Natural killer cell (primary cell): ENCODE measurements at regions not wholly inside any gene's neighbourhood (a gene's known extent, or its start where the extent isn't known, plus 50 kb on each side); places are given as distances from the start of the nearest gene placed in this dataset.

Experiments used
- ATAC-seq, 3 donors: fragments of 150-1000 bp in 2 of 3; fragments of 200-7000 bp in 1 of 3; cut with Tn5 transposase; 1 replicate in 1 of 3; 2 replicates in 2 of 3; pipeline ENCODE4 v1.10.0; 2021; ENCODE audit warnings: mild to moderate bottlenecking in 2 of 3, moderate library complexity in 2 of 3
- DNase-seq, 2 donors: peaks; one replicate each; pipeline versions ENCODE4 v3.0.0 to v3.0.0-alpha.2; 2013 to 2021; ENCODE audit warnings: mixed read lengths in 1 of 2
- H3K27ac ChIP-seq: one replicate; pipeline ENCODE4 v1.5.1; 2013; ENCODE audit warnings: mild to moderate bottlenecking, low read length
- H3K27me3 ChIP-seq: one replicate; pipeline ENCODE4 v1.6.1; 2013; ENCODE audit warnings: low read length; ENCODE audit not compliant: control insufficient read depth, insufficient read depth
- H3K36me3 ChIP-seq: one replicate; pipeline ENCODE4 v1.6.1; 2013; ENCODE audit warnings: low read length; ENCODE audit not compliant: control insufficient read depth, insufficient read depth
- H3K4me1 ChIP-seq: one replicate; pipeline ENCODE4 v1.6.1; 2013; ENCODE audit warnings: low read length; ENCODE audit not compliant: control insufficient read depth, insufficient read depth
- H3K4me3 ChIP-seq: one replicate; pipeline ENCODE4 v1.5.1; 2013; ENCODE audit warnings: low read length
- H3K9me3 ChIP-seq: one replicate; pipeline ENCODE4 v1.6.1; 2013; ENCODE audit warnings: low read length; ENCODE audit not compliant: control insufficient read depth, insufficient read depth
- H3K27ac Mint-ChIP-seq, 2 donors: one replicate each; pipeline ENCODE4 v1.8.0; 2022; ENCODE audit warnings: mild to moderate bottlenecking in 2 of 2, mixed read lengths in 2 of 2, moderate library complexity in 1 of 2
- H3K27me3 Mint-ChIP-seq, 2 donors: one replicate each; pipeline ENCODE4 v1.8.0; 2022; ENCODE audit warnings: low read depth in 2 of 2, mixed read lengths in 2 of 2
- H3K36me3 Mint-ChIP-seq: one replicate; pipeline ENCODE4 v1.8.0; 2022; ENCODE audit warnings: mixed read lengths
- H3K4me1 Mint-ChIP-seq, 2 donors: one replicate each; pipeline ENCODE4 v1.8.0; 2022; ENCODE audit warnings: mixed read lengths in 2 of 2
- H3K4me3 Mint-ChIP-seq: one replicate; pipeline ENCODE4 v1.8.0; 2022; ENCODE audit warnings: mild to moderate bottlenecking, moderate library complexity, mixed read lengths
- H3K9me3 Mint-ChIP-seq, 2 donors: one replicate each; pipeline ENCODE4 v1.8.0; 2022; ENCODE audit warnings: mixed read lengths in 2 of 2
- WGBS: methylation state at CpG from one replicate; pipeline ENCODE4 v1.1.7; 2013; ENCODE audit warnings: missing lambda C conversion rate; ENCODE audit not compliant: insufficient coverage; 5-methylcytosine and 5-hydroxymethylcytosine counted together
- intact Hi-C: fragments of 100-400 bp; cut with micrococcal nuclease; formaldehyde crosslinking; loops from one replicate; pipeline ENCODE4 v1.14.2; 2022
- TF ChIP-seq, protein P1 (sequence below): fragments of 200-600 bp; IDR thresholded peaks from one replicate; pipeline ENCODE4 v1.8.0; 2022; ENCODE audit warnings: antibody characterized with exemption

DNA sequence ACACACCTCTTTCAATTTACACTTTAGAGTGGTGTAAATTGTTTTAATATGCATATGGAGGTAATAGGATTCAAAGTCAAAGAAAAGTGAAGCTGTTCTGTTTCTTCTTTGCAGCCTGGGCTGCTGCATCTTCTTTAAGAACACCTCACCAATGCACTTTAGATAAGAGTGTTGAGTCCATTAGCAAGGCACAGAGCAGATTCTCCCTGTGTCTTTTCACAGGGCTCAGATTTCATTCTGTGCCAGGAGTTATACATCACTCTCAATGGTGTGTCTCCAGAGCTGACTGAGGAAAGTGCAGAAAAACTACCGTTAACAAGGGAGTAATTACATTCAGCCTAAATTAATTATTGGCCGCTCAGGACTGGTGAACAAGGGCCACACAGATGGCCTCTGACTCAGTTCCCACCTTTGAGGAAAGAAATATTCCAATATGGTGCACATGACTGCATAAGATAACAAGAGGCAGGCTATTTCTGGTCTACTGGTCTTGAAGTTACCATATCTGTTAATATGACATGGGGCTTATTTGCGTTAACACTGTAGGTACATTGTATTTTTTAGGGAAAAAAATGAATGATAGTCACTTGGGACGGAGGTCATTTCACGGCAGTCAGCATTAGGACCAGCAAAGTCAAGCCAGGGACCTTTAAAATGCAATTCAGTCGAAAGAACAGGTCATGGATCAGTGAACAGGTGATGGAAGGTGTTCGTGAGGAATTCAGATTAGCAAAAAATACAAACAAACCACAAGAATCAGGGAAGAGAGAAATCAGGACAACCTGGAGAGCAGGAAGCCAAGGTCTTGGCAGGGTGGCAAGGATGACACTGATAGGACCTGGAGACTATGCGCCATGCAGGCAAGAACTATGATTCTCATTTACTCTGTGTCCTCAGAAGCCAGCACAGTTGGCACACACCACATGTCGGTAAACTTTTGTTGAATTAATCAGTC is 203.7 kb downstream of the TBX18 start:
- Mint-ChIP-seq H3K36me3 (no peaks in the 10 kb centered on the region), H3K4me1 (no peaks in the 10 kb centered on the region), H3K4me3 (no peak overlapping the region), H3K9me3 (peaks cover 14 to 29% of the 10 kb centered on the region in 2 donors), H3K27ac (no peak overlapping the region), H3K27me3 (no peaks in the 10 kb centered on the region)
- intact Hi-C loops: no loop called here
- TF ChIP-seq, protein P1, sequence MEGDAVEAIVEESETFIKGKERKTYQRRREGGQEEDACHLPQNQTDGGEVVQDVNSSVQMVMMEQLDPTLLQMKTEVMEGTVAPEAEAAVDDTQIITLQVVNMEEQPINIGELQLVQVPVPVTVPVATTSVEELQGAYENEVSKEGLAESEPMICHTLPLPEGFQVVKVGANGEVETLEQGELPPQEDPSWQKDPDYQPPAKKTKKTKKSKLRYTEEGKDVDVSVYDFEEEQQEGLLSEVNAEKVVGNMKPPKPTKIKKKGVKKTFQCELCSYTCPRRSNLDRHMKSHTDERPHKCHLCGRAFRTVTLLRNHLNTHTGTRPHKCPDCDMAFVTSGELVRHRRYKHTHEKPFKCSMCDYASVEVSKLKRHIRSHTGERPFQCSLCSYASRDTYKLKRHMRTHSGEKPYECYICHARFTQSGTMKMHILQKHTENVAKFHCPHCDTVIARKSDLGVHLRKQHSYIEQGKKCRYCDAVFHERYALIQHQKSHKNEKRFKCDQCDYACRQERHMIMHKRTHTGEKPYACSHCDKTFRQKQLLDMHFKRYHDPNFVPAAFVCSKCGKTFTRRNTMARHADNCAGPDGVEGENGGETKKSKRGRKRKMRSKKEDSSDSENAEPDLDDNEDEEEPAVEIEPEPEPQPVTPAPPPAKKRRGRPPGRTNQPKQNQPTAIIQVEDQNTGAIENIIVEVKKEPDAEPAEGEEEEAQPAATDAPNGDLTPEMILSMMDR: no peak
- Histone ChIP-seq H3K4me1 (no peaks in the 10 kb centered on the region), H3K9me3 (peaks cover 3% of the 10 kb centered on the region), H3K36me3 (no peaks in the 10 kb centered on the region), H3K4me3 (no peak overlapping the region), H3K27ac (no peak overlapping the region), H3K27me3 (no peaks in the 10 kb centered on the region)
- ATAC-seq (no peak), DNase-seq (no peak)
- whole genome bisulfite sequencing: 81% methylated on average over 8 of the region's 9 CpGs

DNA sequence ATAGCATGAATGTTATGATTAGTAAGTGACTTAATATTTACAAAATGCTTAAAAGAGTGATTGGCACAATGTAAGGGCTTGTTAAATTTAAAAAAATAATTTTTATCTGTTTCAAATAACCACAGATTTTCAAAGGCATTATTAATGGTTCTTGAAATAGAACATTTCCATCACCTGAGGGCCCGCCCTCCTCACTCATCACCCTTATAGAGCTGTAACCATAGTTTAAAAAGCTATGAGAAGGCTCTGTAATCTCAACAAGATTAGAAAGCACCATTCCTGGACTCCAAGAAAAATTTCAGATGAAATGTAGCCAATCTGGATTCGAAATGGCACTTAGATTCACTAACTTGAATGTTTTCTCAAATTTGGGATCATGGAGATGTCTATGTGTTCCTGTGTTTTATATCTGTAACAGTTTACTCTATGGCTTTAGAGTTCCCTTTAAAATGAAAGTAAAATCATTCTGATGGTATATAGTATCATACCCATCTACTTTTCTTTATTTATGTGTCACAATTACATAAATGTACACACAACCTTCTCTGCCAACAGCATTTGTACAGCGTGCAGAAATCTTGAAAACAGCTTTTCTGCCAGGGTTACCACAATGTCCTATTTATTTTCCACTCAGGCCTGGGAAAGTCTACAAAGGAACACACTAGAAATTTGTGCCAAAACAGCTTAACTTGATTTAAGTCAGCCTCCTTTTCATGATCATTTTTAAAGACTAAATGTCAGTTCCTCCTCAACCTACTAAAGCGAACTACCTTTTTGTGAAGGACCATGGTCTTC is 207.7 kb downstream of the TBX18 start:
- WGBS: 32% methylated on average over 3 of the region's 4 CpGs
- TF ChIP-seq, protein P1: no peak
- Histone ChIP-seq H3K4me3 (no peak overlapping the region), H3K36me3 (no peaks in the 10 kb centered on the region), H3K27ac (no peak overlapping the region), H3K9me3 (peaks cover 3% of the 10 kb centered on the region), H3K27me3 (no peaks in the 10 kb centered on the region), H3K4me1 (no peaks in the 10 kb centered on the region)
- Mint-ChIP-seq H3K4me1 (no peaks in the 10 kb centered on the region), H3K9me3 (peaks cover 14 to 21% of the 10 kb centered on the region in 2 donors), H3K36me3 (no peaks in the 10 kb centered on the region), H3K27me3 (no peaks in the 10 kb centered on the region), H3K27ac (no peak overlapping the region), H3K4me3 (no peak overlapping the region)
- intact Hi-C loops: no loop called here
- DNase-seq (no peak), ATAC-seq (no peak)

- 90% methylated on average over 4 of the region's 4 CpGs for WGBS
- H3K9me3 Mint-ChIP-seq: peaks cover 15 to 17% of the 10 kb centered on the region in 2 donors
- no peaks in the 10 kb centered on the region for H3K4me1 ChIP-seq
- TF ChIP-seq, protein P1: no peak
- no peaks in the 10 kb centered on the region for H3K36me3 ChIP-seq
- no peak overlapping the region for H3K27ac Mint-ChIP-seq
- DNase-seq: no peak
- no peaks in the 10 kb centered on the region for H3K27me3 Mint-ChIP-seq
- ATAC-seq: no peak
- H3K27ac ChIP-seq: no peak overlapping the region
- no peaks in the 10 kb centered on the region for H3K4me1 Mint-ChIP-seq
- no peaks in the 10 kb centered on the region for H3K9me3 ChIP-seq
- no peak overlapping the region for H3K4me3 ChIP-seq
- no peaks in the 10 kb centered on the region for H3K36me3 Mint-ChIP-seq
- no peaks in the 10 kb centered on the region for H3K27me3 ChIP-seq
- H3K4me3 Mint-ChIP-seq: no peak overlapping the region
- intact Hi-C loops: no loop called here
Observed at GRCh38 chr6:84554706-84555105, 209.7 kb downstream of the TBX18 start.
